ENCODE measurements at regions not wholly inside any gene's neighbourhood (a gene's known extent, or its start where the extent isn't known, plus 50 kb on each side); places are given as distances from the start of the nearest gene placed in this dataset.
"Not testable (repeated sequence)": the region's sequence is repeated elsewhere in the genome, so short reads cannot be mapped to it uniquely, and the experiment has no call there.

GRCh38 chr4:58070726-58071125, 960.5 kb upstream of the IGFBP7 start:
- no peak for DNase-seq

- no peak for DNase-seq
These were observed 954.5 kb upstream of the IGFBP7 start for GRCh38 chr4:58064653-58065052.

- no peak for DNase-seq
These were observed 953.4 kb upstream of the IGFBP7 start for GRCh38 chr4:58063404-58064160.

GRCh38 chr4:58061967-58062366, 951.8 kb upstream of the IGFBP7 start:
- no peak for DNase-seq

- no peak for DNase-seq
These were observed 940.3 kb upstream of the IGFBP7 start for GRCh38 chr4:58050439-58050838.

GRCh38 chr4:58048491-58048890, 938.3 kb upstream of the IGFBP7 start:
- DNase-seq, result no peak

GRCh38 chr4:58042176-58042575, 932.0 kb upstream of the IGFBP7 start:
- no peak for DNase-seq

- no peak for DNase-seq
These were observed 883.8 kb upstream of the IGFBP7 start for GRCh38 chr4:57993944-57994343.

GRCh38 chr4:57989430-57989829, 879.2 kb upstream of the IGFBP7 start:
- DNase-seq, result no peak

GRCh38 chr4:57985161-57985560, 875.0 kb upstream of the IGFBP7 start:
- DNase-seq, result no peak

GRCh38 chr4:57981123-57981522, 870.9 kb upstream of the IGFBP7 start:
- DNase-seq, result no peak

- no peak for DNase-seq
These were observed 864.6 kb upstream of the IGFBP7 start for GRCh38 chr4:57974821-57975220.

GRCh38 chr4:57973819-57974218, 863.6 kb upstream of the IGFBP7 start:
- DNase-seq, result no peak

GRCh38 chr4:57971261-57971660, 861.1 kb upstream of the IGFBP7 start:
- no peak for DNase-seq

GRCh38 chr4:57966987-57967760, 857.0 kb upstream of the IGFBP7 start:
- no peak for DNase-seq

GRCh38 chr4:57965431-57965830, 855.2 kb upstream of the IGFBP7 start:
- not testable (repeated sequence) for DNase-seq

GRCh38 chr4:57945298-57945697, 835.1 kb upstream of the IGFBP7 start:
- no peak for DNase-seq

- no peak for DNase-seq
These were observed 833.5 kb upstream of the IGFBP7 start for GRCh38 chr4:57943682-57944081.

- not testable (repeated sequence) for DNase-seq
These were observed 827.1 kb upstream of the IGFBP7 start for GRCh38 chr4:57937326-57937725.

- DNase-seq, result no peak
These were observed 816.1 kb upstream of the IGFBP7 start for GRCh38 chr4:57926311-57926710.

GRCh38 chr4:57924951-57925350, 814.8 kb upstream of the IGFBP7 start:
- no peak for DNase-seq

- DNase-seq, result no peak
These were observed 806.3 kb upstream of the IGFBP7 start for GRCh38 chr4:57916479-57916878.

- DNase-seq, result no peak
These were observed 801.0 kb upstream of the IGFBP7 start for GRCh38 chr4:57911203-57911602.

Data from anterior cingulate cortex (tissue), 58 donors.